ENCODE measurements at regions not wholly inside any gene's neighbourhood (a gene's known extent, or its start where the extent isn't known, plus 50 kb on each side); places are given as distances from the start of the nearest gene placed in this dataset.

DNA sequence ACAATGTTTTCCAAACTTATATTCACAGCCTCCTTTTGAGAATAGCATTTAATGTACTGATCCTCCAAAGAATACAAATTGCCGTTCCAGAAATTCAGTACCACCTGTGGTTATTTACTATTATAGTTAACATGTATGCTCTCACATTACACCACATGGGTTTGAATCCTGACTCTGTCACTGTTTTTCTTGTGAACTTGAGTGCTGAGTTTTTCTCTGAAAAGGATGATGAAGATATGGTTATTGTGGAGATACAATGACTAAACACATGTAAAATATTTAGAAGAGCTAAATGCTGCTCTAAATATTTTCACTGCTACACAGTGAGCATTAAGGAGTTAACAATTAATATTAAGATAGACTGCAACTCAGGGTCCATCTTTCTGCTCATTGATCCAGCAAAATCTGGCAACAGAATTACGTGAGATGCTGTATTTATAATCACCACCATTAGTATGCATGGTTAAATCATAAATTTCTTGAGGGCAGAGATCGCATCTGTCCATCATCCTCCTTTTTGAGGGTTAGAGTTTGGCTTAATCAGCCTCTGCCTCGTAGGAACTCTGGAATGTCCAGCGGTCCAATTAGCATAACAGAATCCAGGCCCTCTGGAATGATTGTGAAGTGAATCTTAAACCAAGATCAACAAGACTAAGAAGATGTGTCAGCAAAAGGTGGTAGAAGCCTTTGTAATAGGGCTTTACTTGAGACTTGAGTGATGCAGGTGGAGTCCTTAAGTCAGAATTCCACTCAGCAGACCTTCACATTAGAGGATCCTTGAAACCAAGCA, 152.8 kb downstream of the MACC1 start:
- TF ChIP-seq, protein P1, sequence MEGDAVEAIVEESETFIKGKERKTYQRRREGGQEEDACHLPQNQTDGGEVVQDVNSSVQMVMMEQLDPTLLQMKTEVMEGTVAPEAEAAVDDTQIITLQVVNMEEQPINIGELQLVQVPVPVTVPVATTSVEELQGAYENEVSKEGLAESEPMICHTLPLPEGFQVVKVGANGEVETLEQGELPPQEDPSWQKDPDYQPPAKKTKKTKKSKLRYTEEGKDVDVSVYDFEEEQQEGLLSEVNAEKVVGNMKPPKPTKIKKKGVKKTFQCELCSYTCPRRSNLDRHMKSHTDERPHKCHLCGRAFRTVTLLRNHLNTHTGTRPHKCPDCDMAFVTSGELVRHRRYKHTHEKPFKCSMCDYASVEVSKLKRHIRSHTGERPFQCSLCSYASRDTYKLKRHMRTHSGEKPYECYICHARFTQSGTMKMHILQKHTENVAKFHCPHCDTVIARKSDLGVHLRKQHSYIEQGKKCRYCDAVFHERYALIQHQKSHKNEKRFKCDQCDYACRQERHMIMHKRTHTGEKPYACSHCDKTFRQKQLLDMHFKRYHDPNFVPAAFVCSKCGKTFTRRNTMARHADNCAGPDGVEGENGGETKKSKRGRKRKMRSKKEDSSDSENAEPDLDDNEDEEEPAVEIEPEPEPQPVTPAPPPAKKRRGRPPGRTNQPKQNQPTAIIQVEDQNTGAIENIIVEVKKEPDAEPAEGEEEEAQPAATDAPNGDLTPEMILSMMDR (IDR thresholded peaks at IDR 0.05): no peak
- TF ChIP-seq POLR2A (IDR thresholded peaks at IDR 0.05): no peak

Measured in ovary (tissue), 3 donors.